Right atrium auricular region (tissue), 2 donors: ENCODE measurements at regions not wholly inside any gene's neighbourhood (a gene's known extent, or its start where the extent isn't known, plus 50 kb on each side); places are given as distances from the start of the nearest gene placed in this dataset.

ENCODE experiments used
- DNase-seq: peaks from one replicate; pipeline ENCODE4 v3.0.0-alpha.2; 2019; ENCODE audit warnings: low spot score
- H3K27ac ChIP-seq, 2 donors: fragments of 200-600 bp; sonication (generic); 1 replicate in 1 of 2; 2 replicates in 1 of 2; pipeline ENCODE4 v1.5.1; 2016 to 2019
- H3K27me3 ChIP-seq, 2 donors: fragments of 200-600 bp; sonication (generic); one replicate each; pipeline versions ENCODE4 v1.5.1 to v1.6.0; 2017 to 2019
- H3K36me3 ChIP-seq: fragments of 200-600 bp; sonication (generic); one replicate; pipeline ENCODE4 v1.5.1; 2016
- H3K4me1 ChIP-seq, 2 donors: fragments of 200-600 bp; sonication (generic); one replicate each; pipeline versions ENCODE4 v1.5.1 to v1.6.0; 2017 to 2019
- H3K4me3 ChIP-seq, 2 donors: fragments of 200-600 bp; sonication (generic); 1 replicate in 1 of 2; 2 replicates in 1 of 2; pipeline ENCODE4 v1.5.1; 2017 to 2019; ENCODE audit warnings: mild to moderate bottlenecking in 1 of 2, moderate library complexity in 1 of 2
- H3K9me3 ChIP-seq, 2 donors: fragments of 200-600 bp; sonication (generic); one replicate each; pipeline ENCODE4 v1.5.1; 2019
- TF ChIP-seq, protein P1 (sequence below), 2 donors: fragments of 200-600 bp; sonication (generic); IDR thresholded peaks; one replicate each; pipeline ENCODE4 v1.5.1; 2019; ENCODE audit warnings: antibody characterized with exemption in 2 of 2

DNA sequence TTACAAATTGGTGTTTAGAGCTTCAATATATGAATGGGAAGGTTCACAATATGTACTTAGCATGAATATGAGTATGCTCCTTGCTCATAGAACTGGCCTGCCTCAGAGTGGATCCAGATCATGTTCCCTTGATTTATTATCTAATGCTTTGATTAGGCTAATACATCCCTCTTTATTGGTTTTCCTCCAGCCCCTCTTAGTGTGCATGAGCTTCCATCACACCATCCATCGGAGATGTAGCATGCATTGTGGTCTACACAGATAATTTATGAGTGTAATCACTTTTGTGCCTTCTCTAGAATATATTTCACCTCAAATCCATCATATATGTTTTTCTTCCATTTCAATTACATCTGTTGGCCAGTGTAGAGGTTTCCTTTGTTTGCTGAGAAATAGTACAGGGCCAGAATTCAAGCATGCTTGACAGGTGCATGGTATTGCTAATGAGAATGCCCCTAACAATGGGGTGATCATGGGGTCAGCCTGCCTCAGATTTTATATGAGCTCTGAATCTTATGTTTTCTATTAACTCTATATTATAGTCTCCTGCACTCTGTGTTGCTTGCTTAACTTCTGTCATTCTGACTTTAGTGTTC, 786.4 kb upstream of the ARPP21 start:
- peaks cover 0 to 12% of the 10 kb centered on the region in 2 donors for H3K4me1 ChIP-seq
- H3K9me3 ChIP-seq = no peaks in the 10 kb centered on the region
- DNase-seq = no peak
- TF ChIP-seq, protein P1, sequence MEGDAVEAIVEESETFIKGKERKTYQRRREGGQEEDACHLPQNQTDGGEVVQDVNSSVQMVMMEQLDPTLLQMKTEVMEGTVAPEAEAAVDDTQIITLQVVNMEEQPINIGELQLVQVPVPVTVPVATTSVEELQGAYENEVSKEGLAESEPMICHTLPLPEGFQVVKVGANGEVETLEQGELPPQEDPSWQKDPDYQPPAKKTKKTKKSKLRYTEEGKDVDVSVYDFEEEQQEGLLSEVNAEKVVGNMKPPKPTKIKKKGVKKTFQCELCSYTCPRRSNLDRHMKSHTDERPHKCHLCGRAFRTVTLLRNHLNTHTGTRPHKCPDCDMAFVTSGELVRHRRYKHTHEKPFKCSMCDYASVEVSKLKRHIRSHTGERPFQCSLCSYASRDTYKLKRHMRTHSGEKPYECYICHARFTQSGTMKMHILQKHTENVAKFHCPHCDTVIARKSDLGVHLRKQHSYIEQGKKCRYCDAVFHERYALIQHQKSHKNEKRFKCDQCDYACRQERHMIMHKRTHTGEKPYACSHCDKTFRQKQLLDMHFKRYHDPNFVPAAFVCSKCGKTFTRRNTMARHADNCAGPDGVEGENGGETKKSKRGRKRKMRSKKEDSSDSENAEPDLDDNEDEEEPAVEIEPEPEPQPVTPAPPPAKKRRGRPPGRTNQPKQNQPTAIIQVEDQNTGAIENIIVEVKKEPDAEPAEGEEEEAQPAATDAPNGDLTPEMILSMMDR (IDR thresholded peaks at IDR 0.05) = no peak
- no peaks in the 10 kb centered on the region for H3K27me3 ChIP-seq
- no peak overlapping the region for H3K27ac ChIP-seq
- H3K4me3 ChIP-seq = no peak overlapping the region
- H3K36me3 ChIP-seq = no peaks in the 10 kb centered on the region

DNA sequence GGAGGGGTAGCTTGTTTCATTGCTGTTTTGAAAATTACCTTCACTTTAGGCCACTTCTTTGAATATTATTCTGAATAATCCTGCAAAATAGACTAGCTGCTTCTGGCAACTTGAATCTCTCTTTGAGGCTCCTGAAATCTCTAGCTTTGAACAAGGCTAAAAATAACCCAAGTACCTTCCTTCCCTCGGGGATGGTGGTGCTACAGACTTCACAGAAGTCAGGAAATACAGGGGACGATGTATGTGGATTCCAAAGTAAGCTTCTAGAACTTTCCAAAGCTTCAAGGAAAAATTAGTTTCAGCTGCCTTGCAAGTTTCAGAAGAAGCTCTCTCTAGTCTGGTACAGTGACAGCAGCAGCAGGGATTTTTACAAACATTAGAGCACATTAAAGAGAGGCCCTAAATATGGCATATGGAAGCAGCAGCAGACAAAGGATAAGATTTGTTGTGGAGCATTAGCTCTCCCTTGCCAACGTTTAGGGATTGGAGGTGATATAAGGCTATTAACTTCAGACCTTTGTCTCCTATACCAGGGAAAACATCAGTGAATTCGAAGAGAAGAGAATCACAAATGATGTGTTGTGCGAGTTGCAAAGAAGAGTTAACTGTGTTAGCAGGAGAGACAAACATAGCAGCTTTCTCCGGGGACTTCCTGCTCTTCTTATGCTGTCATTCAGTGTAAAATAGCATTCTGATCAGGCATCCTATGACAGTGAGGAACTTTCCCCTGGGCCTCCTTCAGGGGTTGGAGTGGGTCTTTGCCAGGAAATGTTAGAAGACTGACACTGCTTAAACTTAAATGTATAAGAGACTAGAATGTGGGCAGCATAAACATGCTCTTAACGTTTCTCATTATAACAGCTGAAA, 783.0 kb upstream of the ARPP21 start:
- Histone ChIP-seq H3K9me3 (no peaks in the 10 kb centered on the region), H3K4me3 (no peak overlapping the region), H3K27ac (no peak overlapping the region), H3K27me3 (no peaks in the 10 kb centered on the region), H3K4me1 (peaks cover 0 to 12% of the 10 kb centered on the region in 2 donors), H3K36me3 (no peaks in the 10 kb centered on the region)
- TF ChIP-seq, protein P1 (IDR thresholded peaks at IDR 0.05) = no peak
- no peak for DNase-seq

DNA sequence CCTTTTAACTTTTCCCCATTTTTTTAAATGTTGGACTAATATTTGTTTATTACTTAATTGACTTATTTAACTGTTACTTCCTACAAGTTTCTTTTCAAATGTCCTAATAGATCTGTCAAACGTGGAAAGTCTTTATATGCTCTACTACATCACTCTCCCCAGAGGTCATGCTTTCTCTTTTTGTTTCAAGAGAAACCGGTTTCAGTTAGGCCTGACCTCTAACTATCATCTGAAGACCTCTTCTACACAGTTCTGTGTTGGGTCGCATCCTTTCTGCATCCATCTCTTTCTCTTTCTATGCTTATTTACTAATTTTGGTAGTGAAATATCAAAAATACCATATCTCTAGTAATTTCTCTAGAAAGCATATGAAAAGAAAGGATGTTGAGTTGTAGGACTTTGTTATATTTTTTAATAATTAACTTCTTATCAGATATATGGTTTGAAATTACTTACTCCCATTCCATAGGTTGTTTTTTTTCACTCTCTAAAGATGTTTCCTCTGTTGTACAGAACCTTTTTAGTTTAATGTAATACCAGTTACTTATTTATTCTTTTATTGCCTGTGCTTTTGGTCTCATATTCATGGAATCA, 781.2 kb upstream of the ARPP21 start:
- TF ChIP-seq, protein P1 (IDR thresholded peaks at IDR 0.05) = no peak

DNA sequence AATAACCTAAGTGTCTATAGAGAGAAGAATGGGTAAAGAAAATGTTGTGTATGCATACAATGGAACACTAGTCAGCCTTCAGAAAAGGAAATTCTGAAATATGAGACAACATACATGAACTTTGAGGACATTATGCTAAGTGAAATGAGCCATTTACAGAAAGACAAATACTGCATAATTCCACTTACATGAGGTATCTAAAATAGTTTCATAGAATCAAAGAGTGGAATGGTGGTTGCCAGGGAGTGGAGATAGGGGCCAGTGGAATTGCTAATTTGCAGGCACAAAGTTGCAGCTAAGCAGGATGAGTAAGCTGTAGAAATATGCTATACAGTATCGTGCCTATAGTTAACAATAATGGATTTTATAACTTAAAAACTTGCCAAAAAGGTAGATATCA, 779.6 kb upstream of the ARPP21 start:
- H3K4me3 ChIP-seq = no peak overlapping the region
- no peak overlapping the region for H3K27ac ChIP-seq
- H3K9me3 ChIP-seq = no peaks in the 10 kb centered on the region
- H3K4me1 ChIP-seq = peaks cover 0 to 12% of the 10 kb centered on the region in 2 donors
- TF ChIP-seq, protein P1 (IDR thresholded peaks at IDR 0.05) = no peak
- H3K36me3 ChIP-seq = no peaks in the 10 kb centered on the region
- H3K27me3 ChIP-seq = no peaks in the 10 kb centered on the region
- no peak for DNase-seq

More for the DNA sequence above, 781.2 kb upstream of the ARPP21 start:
- no peak for DNase-seq
- Histone ChIP-seq H3K9me3 (no peaks in the 10 kb centered on the region), H3K4me1 (peaks cover 0 to 12% of the 10 kb centered on the region in 2 donors), H3K4me3 (no peak overlapping the region), H3K27ac (no peak overlapping the region), H3K36me3 (no peaks in the 10 kb centered on the region), H3K27me3 (no peaks in the 10 kb centered on the region)

DNA sequence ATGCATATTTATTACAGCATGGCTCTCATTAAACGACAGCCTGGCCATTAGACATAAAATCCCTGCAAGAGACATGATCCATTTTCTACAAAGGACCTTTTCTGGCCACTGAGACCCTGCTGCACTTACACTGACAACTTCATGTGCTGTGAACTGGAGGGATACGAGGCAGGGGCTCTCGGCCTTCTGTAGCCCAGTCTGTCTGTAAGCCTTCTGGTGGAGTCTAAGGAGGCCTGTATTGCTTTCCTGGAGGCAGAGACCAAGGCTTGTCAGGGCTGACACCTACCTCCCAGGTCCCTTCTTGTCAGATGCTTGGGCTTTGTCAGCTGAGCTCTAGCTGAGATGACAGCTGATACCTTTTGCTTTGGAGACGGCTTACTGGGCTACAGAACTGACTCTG, 776.9 kb upstream of the ARPP21 start:
- no peaks in the 10 kb centered on the region for H3K36me3 ChIP-seq
- no peak overlapping the region for H3K4me3 ChIP-seq
- no peaks in the 10 kb centered on the region for H3K27me3 ChIP-seq
- TF ChIP-seq, protein P1 (IDR thresholded peaks at IDR 0.05) = no peak
- no peaks in the 10 kb centered on the region for H3K4me1 ChIP-seq
- H3K9me3 ChIP-seq = no peaks in the 10 kb centered on the region
- no peak for DNase-seq
- H3K27ac ChIP-seq = no peak overlapping the region
